HEK293 (cell line): ENCODE measurements at regions not wholly inside any gene's neighbourhood (a gene's known extent, or its start where the extent isn't known, plus 50 kb on each side); places are given as distances from the start of the nearest gene placed in this dataset.

Experiments used
- CTCF ChIA-PET: fragments of 350-600 bp; formaldehyde crosslinking; extraction: SDS; loops from one replicate; lab custom pipeline; 2021; ENCODE audit warnings: antibody characterized with exemption; lab: Yijun Ruan, JAX
- POLR2A ChIA-PET: fragments of 300-600 bp; formaldehyde crosslinking; extraction: SDS; loops from one replicate; lab custom pipeline; 2020; ENCODE audit warnings: antibody characterized with exemption, inconsistent platforms; lab: Yijun Ruan, JAX
- H3K27ac ChIP-seq: fragments of 200-500 bp; sonication (Bioruptor generic); 2 replicates; pipeline ENCODE4 v1.5.1; 2014; ENCODE audit warnings: low read depth, low read length, control low read depth, inconsistent platforms; ENCODE audit errors: extremely low read depth
- H3K36me3 ChIP-seq, 2 experiments: fragments of 200-500 bp in 1 of 2; sonication (Bioruptor generic) in 1 of 2; 1 replicate in 1 of 2; 2 replicates in 1 of 2; pipeline ENCODE4 v1.5.1; 2014 to 2017; ENCODE audit warnings: inconsistent platforms in 2 of 2, low read length in 2 of 2; ENCODE audit not compliant: control insufficient read depth in 2 of 2, insufficient read depth in 1 of 2
- H3K4me1 ChIP-seq: fragments of 200-500 bp; sonication (Bioruptor generic); 2 replicates; pipeline ENCODE4 v1.5.1; 2014; ENCODE audit warnings: mild to moderate bottlenecking, low read length, inconsistent platforms; ENCODE audit not compliant: control insufficient read depth, insufficient read depth
- H3K4me3 ChIP-seq: 2 replicates; pipeline ENCODE4 v1.5.1; 2011; ENCODE audit warnings: low read depth, mild to moderate bottlenecking, control low read depth, low read length, moderate library complexity
- H3K9me3 ChIP-seq: fragments of 200-500 bp; sonication (Bioruptor generic); 2 replicates; pipeline ENCODE4 v1.5.1; 2014; ENCODE audit warnings: low read depth, low read length, inconsistent platforms; ENCODE audit not compliant: control insufficient read depth, insufficient read depth
- PRDM1 ChIP-seq: fragments of 450-650 bp; formaldehyde crosslinking; IDR thresholded peaks from 2 replicates; pipeline ENCODE4; 2016; ENCODE audit warnings: missing biosample characterization, missing genetic modification characterization
- TRIM28 ChIP-seq: IDR thresholded peaks from 2 replicates; pipeline ENCODE4 v1.6.1; 2011; ENCODE audit warnings: low read length, control low read depth, borderline replicate concordance
- ZFP37 ChIP-seq: fragments of 450-650 bp; formaldehyde crosslinking; IDR thresholded peaks from 2 replicates; pipeline ENCODE4 v1.5.1; 2016; ENCODE audit warnings: missing biosample characterization, missing genetic modification characterization
- ZNF121 ChIP-seq: fragments of 450-650 bp; formaldehyde crosslinking; IDR thresholded peaks from 2 replicates; pipeline ENCODE4 v1.5.1; 2016; ENCODE audit warnings: missing biosample characterization, missing genetic modification characterization
- ZNF2 ChIP-seq: fragments of 450-650 bp; formaldehyde crosslinking; IDR thresholded peaks from 2 replicates; pipeline ENCODE4 v1.5.1; 2016; ENCODE audit warnings: missing biosample characterization, missing genetic modification characterization
- ZNF302 ChIP-seq: fragments of 450-650 bp; formaldehyde crosslinking; IDR thresholded peaks from 2 replicates; pipeline ENCODE4 v1.5.1; 2016; ENCODE audit warnings: missing biosample characterization, missing genetic modification characterization, low read depth
- ZNF548 ChIP-seq: fragments of 450-650 bp; formaldehyde crosslinking; IDR thresholded peaks from 2 replicates; pipeline ENCODE4 v1.5.1; 2016; ENCODE audit warnings: missing biosample characterization, missing genetic modification characterization
- ZNF596 ChIP-seq: fragments of 450-650 bp; IDR thresholded peaks from 2 replicates; pipeline ENCODE4 v1.5.0; 2018; ENCODE audit warnings: missing biosample characterization, mild to moderate bottlenecking, missing genetic modification characterization, moderate library complexity
- ZNF76 ChIP-seq: fragments of 450-650 bp; formaldehyde crosslinking; IDR thresholded peaks from 2 replicates; pipeline ENCODE4; 2016; ENCODE audit warnings: low read depth, missing biosample characterization, missing genetic modification characterization, borderline replicate concordance
- TF ChIP-seq, protein P1 (sequence below): fragments of 450-650 bp; IDR thresholded peaks from 2 replicates; pipeline ENCODE4 v1.5.1; 2018; ENCODE audit warnings: missing biosample characterization, mild to moderate bottlenecking, missing genetic modification characterization
- TF ChIP-seq, protein P2 (sequence below): fragments of 450-650 bp; formaldehyde crosslinking; IDR thresholded peaks from 2 replicates; pipeline ENCODE4 v1.5.1; 2016; ENCODE audit warnings: missing biosample characterization, missing genetic modification characterization, low read depth
- TF ChIP-seq, protein P3 (sequence below): fragments of 450-650 bp; formaldehyde crosslinking; IDR thresholded peaks from 2 replicates; pipeline ENCODE4 v1.5.1; 2016; ENCODE audit warnings: missing biosample characterization, missing genetic modification characterization
- TF ChIP-seq, protein P4 (sequence below): fragments of 450-650 bp; formaldehyde crosslinking; IDR thresholded peaks from 2 replicates; pipeline ENCODE4 v1.5.1; 2016; ENCODE audit warnings: missing biosample characterization, missing genetic modification characterization
- TF ChIP-seq, protein P5 (sequence below): fragments of 450-650 bp; formaldehyde crosslinking; IDR thresholded peaks from 2 replicates; pipeline ENCODE4 v1.5.0; 2017; ENCODE audit warnings: missing biosample characterization, missing genetic modification characterization, borderline replicate concordance
- TF ChIP-seq, protein P6 (sequence below): fragments of 450-650 bp; formaldehyde crosslinking; conservative IDR thresholded peaks from 2 replicates; pipeline ENCODE4 v1.5.1; 2016; ENCODE audit warnings: low read depth, missing biosample characterization, missing genetic modification characterization
- TF ChIP-seq, protein P7 (sequence below): fragments of 450-650 bp; IDR thresholded peaks from 2 replicates; pipeline ENCODE4 v1.5.1; 2018; ENCODE audit warnings: missing biosample characterization, missing genetic modification characterization

DNA sequence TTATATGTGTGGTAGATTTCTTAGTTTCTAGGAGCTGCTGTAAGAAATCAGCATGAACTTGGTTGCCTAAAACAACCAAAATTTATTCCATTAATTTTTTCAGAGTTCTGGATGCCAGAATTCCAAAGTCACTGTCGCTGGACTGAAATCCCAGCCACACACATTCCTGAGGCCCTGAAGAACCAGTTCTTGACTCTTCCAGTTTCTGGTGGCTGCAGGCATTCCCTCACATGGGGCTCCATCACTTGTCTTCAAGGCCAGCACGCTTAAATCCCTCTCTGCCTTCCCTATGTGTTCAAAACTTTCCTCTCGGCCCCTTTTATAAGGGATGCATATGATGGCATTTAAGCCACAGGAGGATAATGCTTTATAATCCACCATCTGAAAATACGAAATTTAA, 1237.5 kb upstream of the CDH9 start (continued):
- TF ChIP-seq, protein P1, sequence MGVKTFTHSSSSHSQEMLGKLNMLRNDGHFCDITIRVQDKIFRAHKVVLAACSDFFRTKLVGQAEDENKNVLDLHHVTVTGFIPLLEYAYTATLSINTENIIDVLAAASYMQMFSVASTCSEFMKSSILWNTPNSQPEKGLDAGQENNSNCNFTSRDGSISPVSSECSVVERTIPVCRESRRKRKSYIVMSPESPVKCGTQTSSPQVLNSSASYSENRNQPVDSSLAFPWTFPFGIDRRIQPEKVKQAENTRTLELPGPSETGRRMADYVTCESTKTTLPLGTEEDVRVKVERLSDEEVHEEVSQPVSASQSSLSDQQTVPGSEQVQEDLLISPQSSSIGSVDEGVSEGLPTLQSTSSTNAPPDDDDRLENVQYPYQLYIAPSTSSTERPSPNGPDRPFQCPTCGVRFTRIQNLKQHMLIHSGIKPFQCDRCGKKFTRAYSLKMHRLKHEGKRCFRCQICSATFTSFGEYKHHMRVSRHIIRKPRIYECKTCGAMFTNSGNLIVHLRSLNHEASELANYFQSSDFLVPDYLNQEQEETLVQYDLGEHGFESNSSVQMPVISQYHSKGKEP (tag by site-specific recombination) = no peak
- TF ChIP-seq, protein P2, sequence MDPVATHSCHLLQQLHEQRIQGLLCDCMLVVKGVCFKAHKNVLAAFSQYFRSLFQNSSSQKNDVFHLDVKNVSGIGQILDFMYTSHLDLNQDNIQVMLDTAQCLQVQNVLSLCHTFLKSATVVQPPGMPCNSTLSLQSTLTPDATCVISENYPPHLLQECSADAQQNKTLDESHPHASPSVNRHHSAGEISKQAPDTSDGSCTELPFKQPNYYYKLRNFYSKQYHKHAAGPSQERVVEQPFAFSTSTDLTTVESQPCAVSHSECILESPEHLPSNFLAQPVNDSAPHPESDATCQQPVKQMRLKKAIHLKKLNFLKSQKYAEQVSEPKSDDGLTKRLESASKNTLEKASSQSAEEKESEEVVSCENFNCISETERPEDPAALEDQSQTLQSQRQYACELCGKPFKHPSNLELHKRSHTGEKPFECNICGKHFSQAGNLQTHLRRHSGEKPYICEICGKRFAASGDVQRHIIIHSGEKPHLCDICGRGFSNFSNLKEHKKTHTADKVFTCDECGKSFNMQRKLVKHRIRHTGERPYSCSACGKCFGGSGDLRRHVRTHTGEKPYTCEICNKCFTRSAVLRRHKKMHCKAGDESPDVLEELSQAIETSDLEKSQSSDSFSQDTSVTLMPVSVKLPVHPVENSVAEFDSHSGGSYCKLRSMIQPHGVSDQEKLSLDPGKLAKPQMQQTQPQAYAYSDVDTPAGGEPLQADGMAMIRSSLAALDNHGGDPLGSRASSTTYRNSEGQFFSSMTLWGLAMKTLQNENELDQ (tag by site-specific recombination) = no peak

DNA sequence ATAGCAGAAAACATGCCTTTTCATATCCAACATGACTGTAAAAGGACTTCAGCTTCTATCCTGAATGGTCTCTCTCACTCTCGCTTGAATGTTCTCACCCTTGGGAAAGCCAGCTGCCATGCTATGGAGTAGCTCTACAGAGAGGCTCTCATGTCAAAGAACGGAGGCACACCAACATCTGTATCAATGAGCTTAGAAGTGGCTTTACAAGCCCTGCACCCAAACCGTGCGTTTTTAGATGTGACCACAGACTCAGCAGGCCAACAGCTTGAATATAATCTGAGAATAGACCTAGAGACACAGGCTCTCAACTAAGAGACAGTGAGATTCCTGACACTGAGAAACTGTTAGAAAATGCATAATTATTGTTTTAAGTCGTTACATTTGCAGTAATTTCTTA, 1231.6 kb upstream of the CDH9 start:
- H3K4me3 ChIP-seq = no peak overlapping the region
- no peak overlapping the region for H3K27ac ChIP-seq
- ChIA-PET POLR2A (no interaction called here), CTCF (interaction anchor here (0.8 kb wide), 1 partner anchor 21 kb away, joined by 3 read pairs; no protein-coding TSS in a partner anchor)
- no peaks in the 10 kb centered on the region; the same call in 1 of the 2 replicates for H3K9me3 ChIP-seq
- no peaks in the 10 kb centered on the region for H3K4me1 ChIP-seq
- TF ChIP-seq, protein P3, sequence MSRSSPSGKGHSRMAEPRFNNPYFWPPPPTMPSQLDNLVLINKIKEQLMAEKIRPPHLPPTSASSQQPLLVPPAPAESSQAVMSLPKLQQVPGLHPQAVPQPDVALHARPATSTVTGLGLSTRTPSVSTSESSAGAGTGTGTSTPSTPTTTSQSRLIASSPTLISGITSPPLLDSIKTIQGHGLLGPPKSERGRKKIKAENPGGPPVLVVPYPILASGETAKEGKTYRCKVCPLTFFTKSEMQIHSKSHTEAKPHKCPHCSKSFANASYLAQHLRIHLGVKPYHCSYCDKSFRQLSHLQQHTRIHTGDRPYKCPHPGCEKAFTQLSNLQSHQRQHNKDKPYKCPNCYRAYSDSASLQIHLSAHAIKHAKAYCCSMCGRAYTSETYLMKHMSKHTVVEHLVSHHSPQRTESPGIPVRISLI (tag by site-specific recombination) = no peak
- TF ChIP-seq, protein P4, sequence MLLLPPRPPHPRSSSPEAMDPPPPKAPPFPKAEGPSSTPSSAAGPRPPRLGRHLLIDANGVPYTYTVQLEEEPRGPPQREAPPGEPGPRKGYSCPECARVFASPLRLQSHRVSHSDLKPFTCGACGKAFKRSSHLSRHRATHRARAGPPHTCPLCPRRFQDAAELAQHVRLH (tag by site-specific recombination) = no peak
- TF ChIP-seq ZNF2 (tag by site-specific recombination) (no peak), ZFP37 (tag by site-specific recombination) (no peak), ZNF302 (tag by site-specific recombination) (no peak), TRIM28 (no peak), ZNF76 (tag by site-specific recombination) (no peak), ZNF548 (tag by site-specific recombination) (no peak), ZNF121 (tag by site-specific recombination) (no peak), ZNF596 (no peak), PRDM1 (no peak)
- TF ChIP-seq, protein P5, sequence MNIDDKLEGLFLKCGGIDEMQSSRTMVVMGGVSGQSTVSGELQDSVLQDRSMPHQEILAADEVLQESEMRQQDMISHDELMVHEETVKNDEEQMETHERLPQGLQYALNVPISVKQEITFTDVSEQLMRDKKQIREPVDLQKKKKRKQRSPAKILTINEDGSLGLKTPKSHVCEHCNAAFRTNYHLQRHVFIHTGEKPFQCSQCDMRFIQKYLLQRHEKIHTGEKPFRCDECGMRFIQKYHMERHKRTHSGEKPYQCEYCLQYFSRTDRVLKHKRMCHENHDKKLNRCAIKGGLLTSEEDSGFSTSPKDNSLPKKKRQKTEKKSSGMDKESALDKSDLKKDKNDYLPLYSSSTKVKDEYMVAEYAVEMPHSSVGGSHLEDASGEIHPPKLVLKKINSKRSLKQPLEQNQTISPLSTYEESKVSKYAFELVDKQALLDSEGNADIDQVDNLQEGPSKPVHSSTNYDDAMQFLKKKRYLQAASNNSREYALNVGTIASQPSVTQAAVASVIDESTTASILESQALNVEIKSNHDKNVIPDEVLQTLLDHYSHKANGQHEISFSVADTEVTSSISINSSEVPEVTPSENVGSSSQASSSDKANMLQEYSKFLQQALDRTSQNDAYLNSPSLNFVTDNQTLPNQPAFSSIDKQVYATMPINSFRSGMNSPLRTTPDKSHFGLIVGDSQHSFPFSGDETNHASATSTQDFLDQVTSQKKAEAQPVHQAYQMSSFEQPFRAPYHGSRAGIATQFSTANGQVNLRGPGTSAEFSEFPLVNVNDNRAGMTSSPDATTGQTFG = no peak
- TF ChIP-seq, protein P6, sequence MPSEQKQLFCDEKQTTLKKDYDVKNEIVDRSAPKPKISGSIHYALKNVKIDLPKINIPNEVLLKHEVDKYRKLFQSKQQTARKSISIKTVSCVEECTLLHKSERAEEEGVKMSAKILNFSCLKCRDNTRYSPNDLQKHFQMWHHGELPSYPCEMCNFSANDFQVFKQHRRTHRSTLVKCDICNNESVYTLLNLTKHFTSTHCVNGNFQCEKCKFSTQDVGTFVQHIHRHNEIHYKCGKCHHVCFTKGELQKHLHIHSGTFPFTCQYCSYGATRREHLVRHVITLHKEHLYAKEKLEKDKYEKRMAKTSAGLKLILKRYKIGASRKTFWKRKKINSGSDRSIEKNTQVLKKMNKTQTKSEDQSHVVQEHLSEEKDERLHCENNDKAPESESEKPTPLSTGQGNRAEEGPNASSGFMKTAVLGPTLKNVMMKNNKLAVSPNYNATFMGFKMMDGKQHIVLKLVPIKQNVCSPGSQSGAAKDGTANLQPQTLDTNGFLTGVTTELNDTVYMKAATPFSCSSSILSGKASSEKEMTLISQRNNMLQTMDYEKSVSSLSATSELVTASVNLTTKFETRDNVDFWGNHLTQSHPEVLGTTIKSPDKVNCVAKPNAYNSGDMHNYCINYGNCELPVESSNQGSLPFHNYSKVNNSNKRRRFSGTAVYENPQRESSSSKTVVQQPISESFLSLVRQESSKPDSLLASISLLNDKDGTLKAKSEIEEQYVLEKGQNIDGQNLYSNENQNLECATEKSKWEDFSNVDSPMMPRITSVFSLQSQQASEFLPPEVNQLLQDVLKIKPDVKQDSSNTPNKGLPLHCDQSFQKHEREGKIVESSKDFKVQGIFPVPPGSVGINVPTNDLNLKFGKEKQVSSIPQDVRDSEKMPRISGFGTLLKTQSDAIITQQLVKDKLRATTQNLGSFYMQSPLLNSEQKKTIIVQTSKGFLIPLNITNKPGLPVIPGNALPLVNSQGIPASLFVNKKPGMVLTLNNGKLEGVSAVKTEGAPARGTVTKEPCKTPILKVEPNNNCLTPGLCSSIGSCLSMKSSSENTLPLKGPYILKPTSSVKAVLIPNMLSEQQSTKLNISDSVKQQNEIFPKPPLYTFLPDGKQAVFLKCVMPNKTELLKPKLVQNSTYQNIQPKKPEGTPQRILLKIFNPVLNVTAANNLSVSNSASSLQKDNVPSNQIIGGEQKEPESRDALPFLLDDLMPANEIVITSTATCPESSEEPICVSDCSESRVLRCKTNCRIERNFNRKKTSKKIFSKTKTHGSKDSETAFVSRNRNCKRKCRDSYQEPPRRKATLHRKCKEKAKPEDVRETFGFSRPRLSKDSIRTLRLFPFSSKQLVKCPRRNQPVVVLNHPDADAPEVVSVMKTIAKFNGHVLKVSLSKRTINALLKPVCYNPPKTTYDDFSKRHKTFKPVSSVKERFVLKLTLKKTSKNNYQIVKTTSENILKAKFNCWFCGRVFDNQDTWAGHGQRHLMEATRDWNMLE (tag by site-specific recombination) = no peak
- TF ChIP-seq, protein P7, sequence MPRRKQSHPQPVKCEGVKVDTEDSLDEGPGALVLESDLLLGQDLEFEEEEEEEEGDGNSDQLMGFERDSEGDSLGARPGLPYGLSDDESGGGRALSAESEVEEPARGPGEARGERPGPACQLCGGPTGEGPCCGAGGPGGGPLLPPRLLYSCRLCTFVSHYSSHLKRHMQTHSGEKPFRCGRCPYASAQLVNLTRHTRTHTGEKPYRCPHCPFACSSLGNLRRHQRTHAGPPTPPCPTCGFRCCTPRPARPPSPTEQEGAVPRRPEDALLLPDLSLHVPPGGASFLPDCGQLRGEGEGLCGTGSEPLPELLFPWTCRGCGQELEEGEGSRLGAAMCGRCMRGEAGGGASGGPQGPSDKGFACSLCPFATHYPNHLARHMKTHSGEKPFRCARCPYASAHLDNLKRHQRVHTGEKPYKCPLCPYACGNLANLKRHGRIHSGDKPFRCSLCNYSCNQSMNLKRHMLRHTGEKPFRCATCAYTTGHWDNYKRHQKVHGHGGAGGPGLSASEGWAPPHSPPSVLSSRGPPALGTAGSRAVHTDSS (tag by site-specific recombination) = no peak
- TF ChIP-seq, all 188 proteins: peak for 0
- no peaks in the 10 kb centered on the region for H3K36me3 ChIP-seq
